GM12873 (cell line): ENCODE measurements at regions not wholly inside any gene's neighbourhood (a gene's known extent, or its start where the extent isn't known, plus 50 kb on each side); places are given as distances from the start of the nearest gene placed in this dataset.

Experiments used
- CTCF ChIP-seq: IDR thresholded peaks from 2 replicates; pipeline ENCODE4 v1.5.1; 2012; ENCODE audit warnings: low read depth, mild to moderate bottlenecking, moderate library complexity, low read length, control low read depth; ENCODE audit not compliant: insufficient read depth; ENCODE audit errors: missing control alignments

DNA sequence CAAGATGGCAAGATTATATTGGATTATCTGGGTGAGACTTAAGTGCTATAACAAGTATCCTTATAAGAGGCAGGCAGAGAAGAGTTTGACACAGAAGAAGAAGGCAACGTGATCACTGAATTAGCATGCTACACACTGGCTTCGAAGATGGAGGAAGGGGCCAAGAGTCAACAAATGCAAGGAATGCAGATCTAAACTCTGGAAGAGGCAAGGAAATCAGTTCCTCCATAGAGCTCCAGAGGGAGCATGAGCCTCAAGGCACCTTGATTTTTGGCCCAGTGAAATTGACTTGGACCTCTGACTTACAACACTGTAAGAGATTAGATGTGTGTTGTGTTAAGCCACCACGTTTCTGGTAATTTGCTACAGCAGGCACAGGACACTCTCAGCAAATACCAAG is 536.4 kb upstream of the SEL1L start:
- TF ChIP-seq CTCF: no peak

GRCh38 chr14:82070753-82071152 is 537.1 kb upstream of the SEL1L start:
- TF ChIP-seq CTCF: no peak

- TF ChIP-seq CTCF: no peak
Measured at GRCh38 chr14:82073547-82073946, 539.9 kb upstream of the SEL1L start.

- TF ChIP-seq CTCF: no peak
Measured at GRCh38 chr14:82075566-82075965, 541.9 kb upstream of the SEL1L start.

DNA sequence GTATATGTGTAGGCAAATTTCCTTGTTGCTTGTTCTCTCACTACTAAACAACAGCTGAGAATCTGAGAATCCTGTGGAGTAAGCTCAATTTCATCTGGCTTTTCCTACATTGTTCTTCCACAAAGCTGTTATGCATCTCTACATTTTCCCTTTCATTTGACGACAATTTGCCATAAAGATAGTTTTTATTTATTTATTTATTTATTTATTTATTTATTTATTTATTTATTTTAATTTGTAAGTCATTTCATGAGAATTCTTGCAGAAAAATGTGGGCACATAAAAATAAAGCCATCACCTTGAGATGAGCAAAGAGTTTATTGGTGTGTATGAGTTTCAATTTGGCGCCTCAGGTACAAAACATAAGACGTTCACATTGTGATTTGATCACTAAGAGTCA is 545.9 kb upstream of the SEL1L start:
- TF ChIP-seq CTCF: no peak

DNA sequence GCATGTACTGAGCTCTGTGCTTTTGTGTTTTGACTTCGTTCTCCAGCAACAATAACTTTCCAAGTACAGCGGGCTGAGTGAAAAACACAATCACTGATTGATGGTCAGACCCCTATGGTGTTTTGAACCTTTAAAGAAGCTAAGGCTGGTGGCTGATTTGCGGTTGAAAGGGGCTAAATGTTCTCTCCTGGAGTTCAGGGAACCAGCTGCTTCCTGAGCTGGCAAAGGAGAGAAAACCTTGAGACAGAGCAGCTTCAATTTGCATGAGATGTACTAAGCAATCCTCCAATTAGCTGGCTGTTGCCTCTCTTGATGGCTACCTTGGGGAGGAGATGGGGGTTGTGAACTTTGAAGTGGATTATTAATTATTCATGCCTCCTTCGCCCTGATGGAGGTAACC is 546.7 kb upstream of the SEL1L start:
- no peak for TF ChIP-seq CTCF

DNA sequence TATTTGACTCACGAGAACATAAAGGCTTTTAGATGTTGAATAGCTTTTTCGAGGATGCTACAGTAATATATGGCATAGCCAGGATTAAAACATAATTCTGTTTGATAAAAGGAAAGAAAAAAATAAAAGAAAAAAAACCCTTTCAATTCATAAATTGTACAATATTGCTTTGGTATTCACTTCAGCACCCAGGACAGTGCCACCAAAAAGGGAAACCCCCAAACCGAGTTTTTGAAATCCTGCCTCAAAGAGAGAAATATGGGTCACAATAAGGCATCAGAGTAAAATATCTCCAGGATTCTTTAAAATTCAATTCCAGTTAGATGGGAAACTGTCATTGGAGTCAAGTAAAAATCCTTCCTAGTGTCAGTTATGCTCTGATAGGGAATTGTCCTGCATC is 551.2 kb upstream of the SEL1L start:
- TF ChIP-seq CTCF: no peak

GRCh38 chr14:82091097-82091496 is 557.4 kb upstream of the SEL1L start:
- no peak for TF ChIP-seq CTCF
